GM21381 (cell line): ENCODE measurements at regions not wholly inside any gene's neighbourhood (a gene's known extent, or its start where the extent isn't known, plus 50 kb on each side); places are given as distances from the start of the nearest gene placed in this dataset.

Experiments used
- ATAC-seq: cut with Tn5 transposase; IDR thresholded peaks from one replicate; pipeline ENCODE4 v1.9.1; 2021; ENCODE audit warnings: mild to moderate bottlenecking, moderate library complexity; ENCODE audit not compliant: unreplicated experiment

DNA sequence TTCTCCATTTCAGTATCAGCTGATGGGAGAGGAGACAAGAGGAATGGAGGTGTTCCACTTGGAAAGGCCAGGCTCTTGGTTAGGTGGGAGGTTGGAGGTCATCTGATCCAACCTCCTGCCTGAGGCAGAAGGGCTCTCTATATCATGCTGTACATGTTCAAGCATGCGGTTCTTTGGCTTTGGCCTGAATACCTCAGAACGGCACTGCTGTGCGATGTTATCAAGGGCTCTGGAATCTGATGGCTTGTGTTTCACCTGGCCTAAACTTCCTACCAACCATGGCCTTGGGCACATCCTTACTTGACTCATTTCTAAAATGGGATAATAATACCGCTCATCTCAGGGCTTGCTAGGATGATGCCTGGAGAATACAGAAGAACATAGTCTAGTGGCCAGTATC, 90.1 kb upstream of the FAM169A start:
- no peak for ATAC-seq

DNA sequence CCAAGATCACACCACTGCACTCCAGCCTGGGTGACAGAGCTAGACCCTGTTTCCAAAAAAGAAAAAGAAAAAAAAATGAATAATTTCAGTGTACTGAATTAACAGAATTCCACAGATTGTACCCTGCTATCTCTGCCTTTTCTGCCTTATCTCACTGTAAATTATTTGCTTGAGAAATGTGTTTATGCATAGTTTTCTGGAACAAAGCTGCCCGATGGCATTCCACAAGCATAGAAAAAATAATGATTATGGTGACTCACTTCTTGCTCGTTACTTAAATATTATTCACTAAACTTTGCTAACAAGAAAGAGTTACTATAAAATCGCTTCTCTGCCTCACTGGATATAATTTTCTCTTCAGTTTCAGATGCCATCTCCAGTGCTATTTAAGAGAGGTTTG, 88.7 kb upstream of the FAM169A start:
- no peak for ATAC-seq

DNA sequence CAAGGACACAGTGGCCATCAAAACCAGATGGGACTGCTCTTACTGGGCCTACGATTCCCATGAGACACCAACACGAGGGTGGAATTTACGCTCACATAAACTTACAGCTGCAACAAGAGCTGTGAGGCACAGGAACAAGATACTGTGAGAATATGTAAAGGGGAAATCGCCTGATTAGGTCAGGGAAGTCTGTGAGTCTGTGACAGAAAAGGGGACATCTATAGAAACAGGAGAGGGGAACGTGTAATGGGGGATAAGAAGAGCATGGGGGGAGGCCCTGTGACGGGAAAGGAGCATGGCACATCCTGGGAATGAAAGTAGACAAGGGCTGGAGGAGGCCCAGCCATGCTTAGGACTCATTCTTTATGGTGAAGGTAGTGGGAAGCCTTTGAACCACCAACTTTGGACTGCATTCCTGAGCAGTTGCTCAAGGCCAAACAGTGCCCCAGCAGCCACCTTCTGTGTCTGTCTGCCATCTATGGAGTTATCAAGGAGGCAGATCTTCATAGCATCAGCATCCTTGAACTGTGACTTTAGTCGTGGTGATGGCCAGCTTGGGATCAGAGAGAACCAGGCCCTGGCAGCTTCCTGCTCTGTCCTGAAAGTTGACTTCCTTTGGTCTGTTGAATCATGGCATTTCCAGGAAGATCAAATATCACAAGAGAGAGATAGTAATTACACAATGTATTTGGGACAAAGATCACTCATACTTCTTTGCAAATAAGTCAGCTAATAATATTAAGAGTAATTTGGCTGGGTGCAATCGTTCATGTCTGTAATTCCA, 87.9 kb upstream of the FAM169A start:
- no peak for ATAC-seq

DNA sequence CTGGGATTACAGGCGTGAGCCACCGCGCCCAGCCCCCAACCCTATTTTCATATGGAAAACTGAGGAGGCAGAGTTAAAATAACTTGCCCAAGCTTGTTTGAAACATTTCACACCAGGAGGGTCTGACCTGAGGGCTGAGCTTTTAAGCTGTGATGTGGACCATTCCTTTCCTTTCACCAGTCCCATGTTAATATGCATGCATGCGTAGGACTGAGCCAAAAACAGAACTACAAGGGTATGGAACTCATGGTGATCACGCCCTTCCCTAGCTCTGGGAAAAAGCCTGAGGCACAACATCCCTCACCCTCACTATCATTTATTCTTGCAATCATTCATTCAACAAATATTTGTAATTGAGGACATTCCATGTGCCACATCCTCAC, 87.4 kb upstream of the FAM169A start:
- no peak for ATAC-seq

DNA sequence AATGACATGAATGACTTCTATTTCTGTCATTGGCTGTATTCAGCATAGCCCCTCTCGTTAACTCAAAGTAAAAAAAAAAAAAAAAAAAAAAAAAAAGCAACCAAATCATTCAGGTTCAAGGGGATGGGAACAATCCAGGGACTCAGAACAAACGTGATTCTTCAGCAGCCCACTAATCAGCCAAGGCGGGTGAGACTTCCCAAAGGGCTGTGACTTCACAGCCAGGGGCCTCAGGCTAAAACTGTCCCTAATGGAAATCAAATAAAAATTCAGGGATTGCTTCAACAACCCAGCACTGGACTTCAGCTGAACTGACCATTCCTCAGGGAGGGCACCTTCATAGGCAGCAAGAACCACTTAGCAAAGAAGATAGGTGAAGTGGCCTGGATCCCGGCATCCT, 86.2 kb upstream of the FAM169A start:
- ATAC-seq = no peak

DNA sequence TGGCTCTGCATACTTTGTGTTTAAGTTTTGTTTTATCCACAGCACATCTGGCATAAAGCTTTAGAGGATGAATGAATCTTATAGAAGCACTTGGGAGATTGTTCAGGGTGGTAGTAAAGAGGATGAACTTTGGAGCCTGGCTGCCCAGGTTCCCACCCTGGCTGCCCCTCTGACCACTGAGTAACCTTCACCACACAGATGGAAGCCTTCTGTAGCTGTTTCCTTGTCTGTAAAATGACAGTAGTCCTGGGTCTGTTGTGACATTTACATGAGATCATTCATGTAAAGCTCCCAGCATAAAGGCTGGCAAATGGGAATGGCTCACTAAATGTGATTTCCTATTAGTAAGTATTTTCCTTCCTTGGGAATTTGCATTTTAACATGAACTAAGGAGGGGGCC, 85.7 kb upstream of the FAM169A start:
- no peak for ATAC-seq

DNA sequence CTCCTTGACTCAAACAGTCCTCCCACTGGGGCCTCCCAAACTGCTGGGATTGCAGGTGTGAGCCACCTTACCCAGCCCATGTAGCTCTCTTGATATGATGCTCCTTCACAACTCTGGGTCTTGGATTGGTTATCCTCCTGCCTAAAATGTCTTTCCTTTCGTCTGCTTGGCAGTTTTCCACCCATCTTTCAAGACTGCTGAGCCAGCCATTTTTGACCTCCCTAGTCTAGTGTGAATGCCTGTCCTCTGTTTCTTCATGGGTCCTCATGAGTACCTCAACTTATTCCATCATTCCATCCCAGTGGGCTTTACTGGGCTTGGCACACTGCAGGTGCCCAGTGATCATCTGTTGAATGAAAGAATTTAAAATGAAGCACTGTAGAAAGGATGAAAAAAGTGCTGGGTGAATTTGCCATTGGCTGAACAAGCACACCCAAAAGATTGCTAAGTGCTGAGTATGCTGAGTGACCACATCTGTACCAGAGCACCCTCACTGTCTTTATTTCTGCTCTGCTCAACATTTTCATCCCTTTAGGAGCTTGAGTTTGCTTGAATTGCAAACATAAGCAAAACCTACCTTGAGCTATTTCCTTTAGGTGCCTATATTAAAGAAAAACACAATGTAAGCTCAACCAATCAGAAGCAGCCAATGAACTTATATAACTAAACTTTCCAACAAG, 84.8 kb upstream of the FAM169A start:
- no peak for ATAC-seq

DNA sequence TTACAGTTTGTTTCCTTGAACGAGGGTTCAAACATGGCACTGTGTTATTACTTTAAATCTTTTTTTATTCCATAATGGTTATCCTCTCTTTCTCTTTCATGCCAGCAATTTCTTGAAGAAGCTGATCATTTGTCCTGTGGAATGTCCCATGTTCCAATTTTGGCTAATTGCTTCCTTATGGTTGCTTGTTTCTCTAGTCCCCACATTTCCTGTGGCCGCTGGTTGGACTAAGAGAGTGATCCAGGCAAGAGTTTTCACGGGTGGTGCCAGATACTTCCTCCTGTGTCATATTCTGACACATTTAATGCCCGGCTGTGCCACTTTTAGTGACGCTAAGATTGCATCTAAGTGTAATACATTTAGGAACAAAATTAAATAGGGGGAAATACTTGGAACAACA, 83.8 kb upstream of the FAM169A start:
- ATAC-seq = no peak

DNA sequence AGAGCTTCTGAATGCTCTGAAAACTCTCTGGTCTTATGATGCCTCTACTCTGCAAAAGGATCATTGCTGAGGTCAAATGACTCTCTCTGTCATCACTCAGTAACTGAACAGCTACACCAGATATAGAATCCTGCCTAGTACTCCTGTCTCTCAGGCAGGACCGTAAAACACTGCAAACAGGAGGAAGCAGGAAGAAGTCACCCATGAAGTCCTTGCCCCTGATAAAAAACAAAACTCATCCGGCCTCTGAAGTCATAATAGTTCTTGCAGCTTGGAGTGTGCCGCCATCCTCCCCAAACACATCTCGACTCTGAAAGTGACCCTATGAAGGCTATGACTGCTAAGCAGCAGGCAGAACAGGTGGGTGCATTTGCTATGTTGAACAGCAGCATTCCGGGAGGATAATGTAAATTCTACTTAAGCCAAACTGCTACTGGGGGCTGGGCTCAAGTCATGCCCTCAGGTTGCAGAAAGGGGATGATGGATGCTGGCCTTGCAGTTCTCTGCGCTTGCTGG, 81.9 kb upstream of the FAM169A start:
- no peak for ATAC-seq

DNA sequence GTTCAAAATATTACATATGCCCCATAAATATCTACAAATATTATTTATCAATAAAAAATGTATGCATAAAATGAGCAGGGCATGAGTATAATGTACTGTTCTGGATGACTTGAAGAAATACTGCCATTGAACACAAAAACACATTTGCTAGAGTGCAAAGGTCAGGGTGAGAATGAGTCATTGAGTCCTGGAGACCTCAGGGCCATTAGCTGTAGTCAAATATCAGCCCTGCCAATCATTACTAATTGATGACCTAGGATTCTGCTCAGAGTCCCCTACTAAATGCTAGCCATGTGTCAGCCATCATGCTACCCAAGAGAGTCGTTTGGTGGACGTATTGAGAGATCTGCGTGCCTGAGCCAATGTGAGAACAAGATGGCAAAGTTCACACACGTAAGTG, 80.3 kb upstream of the FAM169A start:
- ATAC-seq = no peak

DNA sequence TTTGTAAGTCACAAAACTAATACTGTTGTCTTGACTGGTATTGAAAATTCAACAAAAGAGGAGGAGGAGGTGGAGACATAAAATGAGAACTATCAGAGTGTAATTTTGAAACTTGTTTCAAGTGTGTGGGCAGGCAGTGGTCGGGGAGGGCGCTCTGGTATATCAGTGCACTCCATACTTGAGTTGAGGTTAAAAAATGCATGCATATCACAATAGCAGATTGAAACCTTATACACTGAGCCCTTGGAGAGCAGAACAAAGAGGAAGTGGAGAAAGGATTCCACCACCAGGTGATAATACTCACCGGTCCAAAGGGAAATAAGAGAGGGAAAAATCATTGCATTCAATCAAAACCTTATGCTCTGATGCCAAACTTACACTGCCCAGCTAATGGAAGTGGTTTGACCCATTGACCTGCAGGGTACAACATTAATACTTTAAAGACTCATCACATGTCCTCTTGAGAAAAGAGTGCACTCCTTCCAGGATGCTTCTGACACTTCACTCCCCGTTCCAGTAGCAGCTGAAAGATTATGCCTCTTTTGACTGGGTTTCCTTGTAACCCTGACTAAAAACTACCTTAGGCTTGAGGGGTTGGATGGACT, 79.5 kb upstream of the FAM169A start:
- ATAC-seq = peak; percentile 77

DNA sequence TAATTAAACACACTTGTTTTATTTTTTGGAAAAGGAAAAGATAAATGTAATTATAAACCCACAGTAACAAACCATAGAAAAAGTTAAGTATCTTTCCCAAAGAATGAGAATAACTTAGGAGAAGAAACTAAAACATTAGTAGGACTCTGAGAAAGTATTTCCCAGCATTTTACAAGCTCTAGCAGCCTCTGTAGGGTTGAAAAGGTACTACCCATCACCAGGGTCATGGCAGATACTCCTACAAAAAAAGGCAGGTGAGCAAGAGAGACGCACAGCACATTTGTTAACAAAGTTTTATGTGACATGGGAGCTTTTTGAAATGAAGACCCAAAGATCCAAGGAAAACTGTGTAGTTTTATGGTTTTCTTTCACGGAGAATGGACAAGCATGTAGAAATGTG, 77.7 kb upstream of the FAM169A start:
- ATAC-seq = no peak

DNA sequence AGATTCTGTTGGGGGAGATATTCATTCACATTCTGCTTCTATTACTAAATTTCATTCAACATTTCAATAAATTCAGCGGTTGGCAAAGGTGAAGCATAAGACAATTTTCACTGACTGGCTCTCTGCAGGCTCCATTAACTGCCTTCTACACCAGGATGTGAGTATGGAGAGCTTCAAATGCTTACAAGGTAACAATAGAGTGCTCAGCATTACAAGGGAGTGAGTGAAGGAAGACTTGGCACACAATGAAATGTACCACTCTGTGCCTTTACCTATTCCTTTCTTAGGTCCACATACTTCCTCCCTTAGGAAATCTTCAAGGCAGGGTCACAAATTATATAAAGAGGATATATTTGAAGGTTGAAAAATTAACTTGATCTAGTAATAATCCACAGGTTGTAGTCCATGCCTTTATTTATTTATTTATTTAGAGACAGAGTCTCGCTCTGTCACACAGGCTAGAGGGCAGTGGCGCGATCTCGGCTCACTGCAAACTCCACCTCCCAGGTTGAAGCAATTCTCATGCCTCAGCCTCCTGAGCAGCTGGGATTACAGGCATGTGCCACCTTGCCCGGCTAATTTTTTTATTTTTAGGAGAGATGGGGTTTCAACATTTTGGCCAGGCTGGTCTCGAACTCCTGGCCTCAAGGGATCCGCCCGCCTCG, 76.6 kb upstream of the FAM169A start:
- ATAC-seq = no peak

DNA sequence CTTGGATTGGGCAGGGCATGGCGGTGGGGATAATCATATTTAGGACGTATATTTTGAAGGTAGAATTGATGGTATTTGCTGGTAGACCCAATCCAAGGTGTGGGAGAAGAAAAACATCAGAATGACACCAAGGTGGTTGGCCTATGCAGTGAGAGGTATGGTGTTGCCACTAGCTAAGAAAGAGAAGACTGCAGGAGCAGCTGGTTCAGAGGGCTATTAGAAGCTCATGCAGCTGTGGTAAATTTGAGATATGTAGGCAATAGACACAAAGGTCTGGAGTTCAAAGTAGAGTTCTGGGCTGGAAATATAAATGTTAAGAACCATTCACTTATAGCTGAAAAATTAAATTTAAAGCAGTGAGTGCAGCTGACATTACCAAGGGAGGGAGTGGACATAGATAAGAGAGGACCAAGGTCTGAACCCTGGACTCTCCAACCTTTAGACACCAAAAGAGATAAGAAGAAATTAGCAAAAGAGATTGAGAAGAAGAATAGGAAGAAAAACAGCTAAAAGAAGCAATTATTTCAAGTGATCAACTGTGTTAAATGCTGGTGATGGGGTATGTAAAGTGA, 74.7 kb upstream of the FAM169A start:
- no peak for ATAC-seq

DNA sequence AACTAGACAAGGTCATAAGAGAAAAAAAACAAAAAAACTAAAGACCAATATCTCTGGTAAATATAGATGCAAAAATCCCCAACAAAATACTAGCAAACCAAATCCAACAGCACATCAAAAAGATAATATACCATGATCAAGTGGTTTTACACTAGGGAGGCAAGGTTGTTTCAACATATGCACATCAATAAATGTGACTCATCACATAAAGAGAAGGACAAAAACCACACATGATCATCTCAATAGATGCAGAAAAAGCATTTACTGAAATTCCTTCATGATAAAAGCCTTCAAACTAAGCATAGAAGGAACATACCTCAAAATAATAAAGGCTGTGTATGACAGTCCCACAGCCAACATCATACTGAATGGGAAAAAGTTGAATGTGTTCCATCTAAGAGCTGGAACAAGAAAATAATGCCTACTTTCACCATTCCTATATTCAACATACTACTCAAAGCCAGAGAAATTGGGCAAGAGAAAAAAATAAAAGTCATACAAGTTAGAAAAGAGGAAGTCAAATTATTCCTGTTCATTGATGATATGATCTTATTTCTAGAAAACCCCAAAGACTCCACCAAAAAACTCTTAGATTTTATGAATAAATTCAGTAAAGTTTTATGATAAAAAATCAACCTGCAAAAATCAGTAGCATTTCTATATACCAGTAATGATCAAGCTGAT, 72.2 kb upstream of the FAM169A start:
- no peak for ATAC-seq

DNA sequence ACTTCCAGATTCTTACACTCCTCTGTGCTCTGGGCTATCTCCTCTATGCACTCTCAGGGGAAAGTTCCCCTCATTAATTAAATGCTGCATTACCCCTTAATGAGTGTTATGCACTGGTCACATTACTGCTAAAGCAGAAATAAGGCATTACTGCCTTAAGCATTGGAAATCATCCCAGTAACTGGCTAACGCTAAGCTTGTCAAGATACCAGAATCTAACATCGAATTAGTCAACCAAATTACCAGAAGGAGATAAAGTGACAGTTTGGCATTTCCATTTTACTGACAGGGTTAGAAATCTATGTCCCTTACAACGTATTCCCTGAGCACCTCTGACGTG, 69.5 kb upstream of the FAM169A start:
- no peak for ATAC-seq

DNA sequence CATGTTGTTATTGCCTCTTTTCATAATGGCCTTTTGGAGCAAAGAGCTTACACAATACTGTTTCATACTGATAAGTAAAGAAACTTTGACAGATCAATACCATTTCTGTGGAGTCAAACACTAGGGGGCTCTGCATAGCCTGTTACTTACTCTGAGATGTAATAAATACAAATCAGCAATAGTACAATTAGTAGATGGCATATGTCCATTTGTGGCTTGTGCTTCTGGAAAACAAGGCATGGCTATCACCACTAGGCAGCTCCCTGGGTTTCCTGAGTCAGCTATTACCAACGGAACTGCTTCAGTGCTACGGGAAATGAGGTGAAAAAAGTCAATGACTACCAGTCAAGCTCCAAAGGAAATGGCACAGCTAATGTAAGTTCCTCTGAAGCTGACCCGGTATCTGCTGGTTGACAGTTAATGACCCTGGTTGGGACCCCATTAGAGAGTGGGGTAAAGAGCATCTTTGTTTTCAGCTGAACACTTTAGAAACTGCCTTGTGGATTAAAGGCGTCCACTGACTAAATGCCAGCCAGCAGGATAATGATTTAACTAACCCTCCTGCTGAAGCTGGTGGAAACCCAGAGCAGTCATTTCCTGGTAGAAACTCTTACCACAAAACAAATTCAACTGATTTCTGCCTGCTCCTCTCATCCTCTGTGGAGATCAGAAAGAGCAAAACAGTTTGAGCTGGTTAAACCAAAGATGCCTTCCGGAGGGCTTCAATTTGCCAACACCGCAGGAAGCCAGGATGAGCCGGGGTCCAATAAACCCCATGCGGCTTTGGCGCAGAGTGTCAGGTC, 69.0 kb upstream of the FAM169A start:
- ATAC-seq = no peak

DNA sequence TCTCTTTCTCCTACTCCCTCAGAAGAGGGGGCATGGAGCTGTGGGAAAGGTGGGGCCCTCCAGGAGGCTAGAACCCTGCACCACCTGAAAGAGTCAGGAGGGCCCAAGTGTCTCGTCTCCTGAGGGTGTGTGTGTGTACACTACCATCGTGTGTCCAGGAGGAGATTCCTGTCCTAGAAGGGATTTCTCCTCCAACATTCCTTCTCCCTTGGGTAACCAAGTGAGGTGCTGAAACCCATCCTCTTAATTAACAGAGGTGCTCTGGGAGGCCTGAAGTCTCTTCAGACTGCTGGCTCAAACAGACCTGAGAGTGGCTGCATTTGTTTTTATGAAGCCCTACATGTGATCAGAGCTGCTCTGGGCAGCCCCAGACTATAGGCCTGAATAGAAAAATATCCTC, 61.1 kb upstream of the FAM169A start:
- ATAC-seq = no peak

DNA sequence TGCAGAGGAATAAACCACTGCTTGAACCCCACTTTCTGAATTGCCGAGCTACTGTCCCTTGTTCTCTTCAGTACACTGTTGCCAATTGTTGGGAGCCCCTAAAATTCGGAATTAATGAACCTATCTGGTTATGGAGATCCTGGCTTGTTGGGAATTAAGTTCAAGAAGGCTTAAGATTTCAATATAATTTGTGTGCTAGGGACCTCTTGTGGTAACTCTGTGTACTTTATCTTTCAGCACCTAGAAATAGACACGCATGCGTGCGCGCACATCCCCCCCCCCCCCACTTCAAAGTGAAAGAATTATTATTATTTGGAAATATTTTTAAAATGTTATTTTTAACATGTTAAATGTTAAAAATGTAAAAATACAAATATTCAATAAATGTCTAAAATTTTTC, 53.3 kb upstream of the FAM169A start:
- ATAC-seq = no peak

DNA sequence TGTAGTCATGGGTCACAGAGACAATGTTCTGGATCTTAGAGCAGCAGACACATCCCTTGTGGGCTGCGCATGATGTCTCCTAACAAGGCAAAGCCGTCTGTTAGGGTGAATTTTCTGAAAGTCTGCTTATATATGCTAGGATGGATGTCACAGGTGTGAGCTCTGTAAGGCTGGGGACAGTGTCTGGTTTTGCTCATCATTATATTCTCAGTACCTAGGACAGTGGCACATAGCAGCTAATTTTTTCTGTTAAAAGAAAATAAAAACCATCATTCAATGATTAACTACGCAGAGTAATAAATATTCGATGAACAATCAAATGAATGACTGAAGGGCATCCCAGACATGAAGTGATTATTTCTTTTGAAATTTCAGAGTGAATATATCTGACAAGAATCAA, 52.9 kb upstream of the FAM169A start:
- no peak for ATAC-seq
